PC-3 (cell line): ENCODE measurements at regions not wholly inside any gene's neighbourhood (a gene's known extent, or its start where the extent isn't known, plus 50 kb on each side); places are given as distances from the start of the nearest gene placed in this dataset.
A peak's percentile ranks its signal among the peaks of the same experiment; 100 is the strongest.

Source experiments
- ATAC-seq: fragments of 200-7000 bp; cut with Tn5 transposase; 2 replicates; pipeline ENCODE4 v1.9.1; 2020; ENCODE audit warnings: mild to moderate bottlenecking, moderate library complexity
- BruUV-seq: library from RNA; stranded (reverse); fragments of 400-500 nt; replicated peaks from 2 replicates; lab custom pipeline; 2021; lab: Mats Ljungman, UMichigan
- CTCF ChIA-PET: fragments of 300-600 bp; sonication (Branson Sonifier 250); formaldehyde crosslinking; loops from one replicate; lab custom pipeline; 2022; ENCODE audit warnings: antibody characterized with exemption; lab: Charles Lee
- POLR2A ChIA-PET: fragments of 300-600 bp; sonication (Branson Sonifier 250); formaldehyde crosslinking; loops from one replicate; lab custom pipeline; 2022; ENCODE audit warnings: antibody characterized with exemption; ENCODE audit not compliant: unreplicated experiment; lab: Charles Lee
- DNase-seq: peaks from one replicate; pipeline ENCODE4 v3.0.0-alpha.2; 2015
- H2AFZ ChIP-seq: fragments of 300-600 bp; sonication (generic); 2 replicates; pipeline ENCODE4 v1.6.0; 2016; ENCODE audit warnings: antibody characterized with exemption, low read length
- H3F3A ChIP-seq: fragments of 300-600 bp; sonication (generic); one replicate; pipeline ENCODE4 v1.6.0; 2017; ENCODE audit warnings: antibody characterized with exemption, low read length, control low read depth, mild to moderate bottlenecking; ENCODE audit not compliant: unreplicated experiment
- H3K27ac ChIP-seq: fragments of 300-600 bp; sonication (generic); 2 replicates; pipeline ENCODE4 v1.5.1; 2016; ENCODE audit warnings: mild to moderate bottlenecking, low read length
- H3K27me3 ChIP-seq: fragments of 300-600 bp; sonication (generic); 2 replicates; pipeline ENCODE4 v1.6.1; 2016; ENCODE audit warnings: low read length, mixed read lengths
- H3K36me3 ChIP-seq: fragments of 300-600 bp; sonication (generic); 2 replicates; pipeline ENCODE4 v1.6.1; 2016; ENCODE audit warnings: low read depth, mixed run types, low read length, mixed read lengths
- H3K4me1 ChIP-seq: fragments of 300-600 bp; sonication (generic); 2 replicates; pipeline ENCODE4 v1.5.1; 2016; ENCODE audit warnings: low read length; ENCODE audit not compliant: insufficient read depth
- H3K4me2 ChIP-seq: fragments of 300-600 bp; sonication (generic); 2 replicates; pipeline ENCODE4 v1.6.0; 2016; ENCODE audit warnings: low read length
- H3K4me3 ChIP-seq: fragments of 300-600 bp; sonication (generic); 2 replicates; pipeline ENCODE4 v1.5.1; 2016; ENCODE audit warnings: mild to moderate bottlenecking, low read length, mixed read lengths
- H3K79me2 ChIP-seq: fragments of 300-600 bp; sonication (generic); 2 replicates; pipeline ENCODE4 v1.6.1; 2017; ENCODE audit warnings: low read length, mixed read lengths
- H3K9ac ChIP-seq: fragments of 300-600 bp; sonication (generic); 2 replicates; pipeline ENCODE4 v1.6.0; 2016; ENCODE audit warnings: mild to moderate bottlenecking, low read length
- H3K9me2 ChIP-seq: fragments of 300-600 bp; sonication (generic); replicated peaks from 2 replicates; pipeline ENCODE4 v1.6.1; 2016; ENCODE audit warnings: mixed run types, low read length, mixed read lengths
- H3K9me3 ChIP-seq: fragments of 300-600 bp; sonication (generic); 2 replicates; pipeline ENCODE4 v1.6.1; 2016; ENCODE audit warnings: low read length, mixed read lengths
- H4K20me1 ChIP-seq: fragments of 300-600 bp; sonication (generic); 2 replicates; pipeline ENCODE4 v1.6.1; 2016; ENCODE audit warnings: low read length, mixed read lengths
- EZH2 ChIP-seq: fragments of 300-600 bp; sonication (generic); IDR thresholded peaks from one replicate; pipeline ENCODE4 v1.6.1; 2017; ENCODE audit warnings: antibody characterized with exemption, mild to moderate bottlenecking, low read length; ENCODE audit not compliant: unreplicated experiment
- EZH2phosphoT487 ChIP-seq: fragments of 300-600 bp; sonication (generic); IDR thresholded peaks from 2 replicates; pipeline ENCODE4 v1.6.1; 2018; ENCODE audit warnings: mild to moderate bottlenecking, antibody characterized with exemption, low read length, borderline replicate concordance
- intact Hi-C: fragments of 100-400 bp; cut with micrococcal nuclease; formaldehyde crosslinking; loops from 2 replicates; pipeline ENCODE4 v1.9.0; 2023
- TF ChIP-seq, protein P1 (sequence below): fragments of 300-600 bp; sonication (generic); conservative IDR thresholded peaks from 2 replicates; pipeline ENCODE4 v1.5.1; 2017; ENCODE audit warnings: antibody characterized with exemption, low read depth, mild to moderate bottlenecking, low read length

DNA sequence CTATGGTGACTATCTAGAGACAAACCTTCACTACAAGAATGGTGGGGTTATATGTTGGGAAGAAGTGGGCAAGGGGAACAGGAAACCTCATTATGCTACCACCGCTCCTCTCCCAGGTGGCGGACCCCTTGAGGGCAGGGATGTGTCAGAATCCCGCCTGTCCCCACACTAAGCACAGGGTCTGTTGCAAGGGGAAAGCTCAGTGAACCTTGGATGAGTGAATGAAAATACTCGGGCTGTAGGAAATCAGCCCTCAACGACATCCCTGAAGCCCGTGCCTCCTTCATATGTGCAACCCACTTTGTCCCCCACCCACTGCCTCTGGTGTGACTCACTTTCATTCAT is 68.2 kb upstream of the AMPD3 start:
- H3K9ac ChIP-seq: no peak overlapping the region
- H3K4me3 ChIP-seq: no peak overlapping the region
- ATAC-seq (no peak), DNase-seq (no peak)
- H3K36me3 ChIP-seq: no peaks in the 10 kb centered on the region
- CTCF ChIA-PET: no interaction called here
- H4K20me1 ChIP-seq: no peaks in the 10 kb centered on the region
- H3K79me2 ChIP-seq: no peaks in the 10 kb centered on the region
- peaks cover 2% of the 10 kb centered on the region for H3F3A ChIP-seq
- H3K9me2 ChIP-seq: no peaks in the 10 kb centered on the region
- intact Hi-C loops: no loop called here
- TF ChIP-seq, protein P1, sequence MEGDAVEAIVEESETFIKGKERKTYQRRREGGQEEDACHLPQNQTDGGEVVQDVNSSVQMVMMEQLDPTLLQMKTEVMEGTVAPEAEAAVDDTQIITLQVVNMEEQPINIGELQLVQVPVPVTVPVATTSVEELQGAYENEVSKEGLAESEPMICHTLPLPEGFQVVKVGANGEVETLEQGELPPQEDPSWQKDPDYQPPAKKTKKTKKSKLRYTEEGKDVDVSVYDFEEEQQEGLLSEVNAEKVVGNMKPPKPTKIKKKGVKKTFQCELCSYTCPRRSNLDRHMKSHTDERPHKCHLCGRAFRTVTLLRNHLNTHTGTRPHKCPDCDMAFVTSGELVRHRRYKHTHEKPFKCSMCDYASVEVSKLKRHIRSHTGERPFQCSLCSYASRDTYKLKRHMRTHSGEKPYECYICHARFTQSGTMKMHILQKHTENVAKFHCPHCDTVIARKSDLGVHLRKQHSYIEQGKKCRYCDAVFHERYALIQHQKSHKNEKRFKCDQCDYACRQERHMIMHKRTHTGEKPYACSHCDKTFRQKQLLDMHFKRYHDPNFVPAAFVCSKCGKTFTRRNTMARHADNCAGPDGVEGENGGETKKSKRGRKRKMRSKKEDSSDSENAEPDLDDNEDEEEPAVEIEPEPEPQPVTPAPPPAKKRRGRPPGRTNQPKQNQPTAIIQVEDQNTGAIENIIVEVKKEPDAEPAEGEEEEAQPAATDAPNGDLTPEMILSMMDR: no peak
- TF ChIP-seq EZH2: no peak
- TF ChIP-seq EZH2phosphoT487: no peak
- BruUV-seq: no TSS peak
- peaks cover 39% of the 10 kb centered on the region for H3K4me1 ChIP-seq
- POLR2A ChIA-PET: no interaction called here
- H3K4me2 ChIP-seq: no peak overlapping the region
- H3K9me3 ChIP-seq: no peaks in the 10 kb centered on the region
- no peaks in the 10 kb centered on the region for H3K27me3 ChIP-seq
- H2AFZ ChIP-seq: no peak overlapping the region
- no peak overlapping the region for H3K27ac ChIP-seq

- peak; percentile 51 for ATAC-seq
- Histone ChIP-seq H3K9me2 (no peaks in the 10 kb centered on the region), H3K9ac (no peak overlapping the region), H3F3A (no peaks in the 10 kb centered on the region), H3K36me3 (no peaks in the 10 kb centered on the region), H3K27ac (peak overlapping the region; percentile 42), H3K4me2 (peak overlapping the region; percentile 58), H4K20me1 (no peaks in the 10 kb centered on the region), H3K79me2 (no peaks in the 10 kb centered on the region), H3K4me3 (peak overlapping the region; percentile 28; the same call in 1 of the 2 replicates), H3K9me3 (no peaks in the 10 kb centered on the region), H3K27me3 (no peaks in the 10 kb centered on the region), H2AFZ (no peak overlapping the region), H3K4me1 (peaks cover 39% of the 10 kb centered on the region)
- TF ChIP-seq EZH2phosphoT487 (no peak), EZH2 (no peak)
- TF ChIP-seq, protein P1: no peak
- intact Hi-C loops: no loop called here
- ChIA-PET POLR2A (interaction anchor here (0.6 kb wide), 1 partner anchor 32 kb away, joined by 5 read pairs; no protein-coding TSS in a partner anchor), CTCF (no interaction called here)
- DNase-seq: peak; percentile 53
- BruUV-seq: no TSS peak
Observed at GRCh38 chr11:10387206-10388083, 67.6 kb upstream of the AMPD3 start.

DNA sequence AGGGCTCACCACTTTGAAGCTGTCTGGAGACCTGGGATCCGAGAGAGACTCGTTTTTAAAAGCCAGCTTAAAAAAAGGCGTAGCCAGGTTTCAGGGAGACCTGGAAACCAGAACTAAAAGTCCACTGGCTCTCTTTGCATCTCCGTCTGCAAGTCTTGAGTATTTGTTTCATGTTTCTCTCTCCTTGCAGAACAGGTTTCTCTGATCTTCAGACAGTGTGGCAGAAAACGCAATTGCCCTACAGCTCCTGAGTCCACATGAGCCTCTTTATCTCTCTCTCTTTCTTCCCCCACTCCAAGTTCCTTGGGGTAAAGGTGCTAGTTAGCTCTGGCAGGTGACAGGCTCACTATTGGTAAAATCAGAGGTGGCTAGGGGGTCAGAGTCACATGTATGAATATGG is 67.0 kb upstream of the AMPD3 start:
- Histone ChIP-seq H3K9me2 (no peaks in the 10 kb centered on the region), H3K4me2 (peak overlapping the region; percentile 58), H3K27ac (peak overlapping the region; percentile 42), H3K36me3 (no peaks in the 10 kb centered on the region), H2AFZ (no peak overlapping the region), H3F3A (no peaks in the 10 kb centered on the region), H4K20me1 (no peaks in the 10 kb centered on the region), H3K79me2 (no peaks in the 10 kb centered on the region), H3K4me3 (peak overlapping the region; percentile 28; the same call in 1 of the 2 replicates), H3K9me3 (no peaks in the 10 kb centered on the region), H3K9ac (no peak overlapping the region), H3K4me1 (peaks cover 39% of the 10 kb centered on the region), H3K27me3 (no peaks in the 10 kb centered on the region)
- DNase-seq: peak; percentile 46
- ChIA-PET CTCF (no interaction called here), POLR2A (interaction anchor here (0.6 kb wide), 1 partner anchor 31 kb away, joined by 5 read pairs; no protein-coding TSS in a partner anchor)
- peak; percentile 4; the same call in 1 of the 2 replicates for ATAC-seq
- intact Hi-C loops: no loop called here
- no peak for TF ChIP-seq EZH2phosphoT487
- no peak for TF ChIP-seq EZH2
- TF ChIP-seq, protein P1: no peak
- no TSS peak for BruUV-seq
